Fibroblast of villous mesenchyme (primary cell): ENCODE measurements at regions not wholly inside any gene's neighbourhood (a gene's known extent, or its start where the extent isn't known, plus 50 kb on each side); places are given as distances from the start of the nearest gene placed in this dataset.

Experiments used
- DNase-seq: peaks from one replicate; pipeline ENCODE4 v3.0.0-alpha.2; 2010; ENCODE audit warnings: low read depth
- H3K4me3 ChIP-seq: 2 replicates; pipeline ENCODE4 v1.5.1; 2011; ENCODE audit warnings: low read depth, mild to moderate bottlenecking, low read length
- CTCF ChIP-seq: IDR thresholded peaks from 2 replicates; pipeline ENCODE4 v1.5.1; 2012; ENCODE audit warnings: low read depth, mild to moderate bottlenecking, low read length; ENCODE audit not compliant: insufficient read depth

DNA sequence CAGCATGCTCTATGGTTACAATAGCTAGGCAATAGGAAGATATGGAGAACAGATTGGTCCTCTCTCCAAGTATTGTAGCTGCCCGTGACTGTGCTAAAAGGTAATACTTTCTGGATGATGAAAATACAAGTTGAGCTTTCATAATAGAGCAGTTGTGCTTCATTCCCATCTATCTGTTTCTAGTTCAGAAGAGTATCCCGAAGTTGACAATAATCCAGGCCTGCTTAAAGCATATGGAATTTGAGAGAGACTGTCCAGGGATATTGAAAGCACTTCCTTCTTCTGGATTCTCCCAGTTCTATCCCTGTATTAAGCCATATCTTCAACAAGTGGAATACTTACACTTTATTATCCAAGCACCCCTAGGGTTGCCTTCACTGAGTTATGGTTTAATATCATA lies 350.4 kb downstream of the EFNA5 start:
- DNase-seq, result no peak
- no peak overlapping the region for H3K4me3 ChIP-seq
- TF ChIP-seq CTCF, result no peak

GRCh38 chr5:107319901-107320300 lies 350.8 kb downstream of the EFNA5 start:
- DNase-seq, result no peak
- TF ChIP-seq CTCF, result no peak
- H3K4me3 ChIP-seq, result no peak overlapping the region

DNA sequence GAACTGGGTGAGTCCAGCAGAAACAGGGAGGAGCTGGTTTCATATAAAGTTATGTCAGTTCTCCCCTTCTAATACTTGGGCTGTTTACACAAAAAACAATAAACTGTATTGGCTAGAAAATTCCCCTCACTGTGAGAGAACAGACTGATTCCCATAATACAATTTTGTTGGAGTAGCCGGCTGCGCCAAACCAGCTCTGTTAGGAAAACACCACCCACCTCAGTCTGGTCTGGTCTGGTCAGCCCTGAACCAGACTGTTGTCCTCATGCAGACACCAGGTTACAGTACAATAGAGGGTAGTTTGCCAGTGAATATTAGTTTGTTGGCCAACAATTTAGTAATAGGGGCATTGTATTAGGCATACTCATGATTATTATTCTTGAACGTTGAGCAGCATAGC lies 356.4 kb downstream of the EFNA5 start:
- no peak overlapping the region for H3K4me3 ChIP-seq
- no peak for DNase-seq
- no peak for TF ChIP-seq CTCF

DNA sequence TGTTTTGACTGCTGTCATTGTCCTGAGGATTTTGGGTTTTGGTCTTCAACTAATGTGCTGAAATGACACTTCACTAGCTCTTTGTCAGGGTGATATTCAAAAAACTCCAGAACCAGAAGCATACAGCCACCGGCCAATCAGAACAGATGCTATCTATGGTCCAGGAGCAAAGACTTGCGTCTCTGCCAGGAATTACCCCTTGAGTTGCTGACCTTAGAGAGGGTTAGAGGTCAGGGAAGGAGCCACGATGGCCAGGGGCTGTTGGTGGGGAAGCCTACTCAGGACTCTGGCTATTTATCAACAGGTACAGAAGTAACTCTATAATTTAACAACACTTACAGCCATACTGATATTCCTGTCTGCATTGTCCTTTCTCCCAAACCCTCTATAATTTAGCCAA lies 356.8 kb downstream of the EFNA5 start:
- no peak overlapping the region for H3K4me3 ChIP-seq
- no peak for TF ChIP-seq CTCF
- DNase-seq, result no peak

GRCh38 chr5:107313098-107313497 lies 357.6 kb downstream of the EFNA5 start:
- no peak for DNase-seq
- no peak for TF ChIP-seq CTCF
- H3K4me3 ChIP-seq, result no peak overlapping the region

GRCh38 chr5:107310181-107310580 lies 360.6 kb downstream of the EFNA5 start:
- DNase-seq, result no peak
- H3K4me3 ChIP-seq, result no peak overlapping the region
- no peak for TF ChIP-seq CTCF

DNA sequence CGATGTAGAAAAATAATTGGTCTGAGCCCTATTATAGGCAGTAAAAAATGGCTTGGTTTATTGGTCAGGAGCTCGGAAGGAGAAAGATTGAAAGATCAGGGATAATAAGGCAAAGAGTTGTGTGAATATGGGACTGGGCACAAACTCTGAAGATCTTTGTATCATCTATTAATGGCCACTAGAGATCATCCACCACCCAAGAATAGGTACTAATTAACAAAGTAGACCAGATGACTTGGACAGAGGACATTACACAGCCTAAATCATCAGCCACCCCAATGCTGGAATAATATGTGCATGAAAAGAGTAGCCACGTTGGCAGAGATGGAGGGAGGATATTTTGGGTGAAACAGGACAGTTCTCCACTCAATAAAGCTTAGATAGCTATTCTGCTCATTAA lies 364.1 kb downstream of the EFNA5 start:
- no peak for DNase-seq

More for the DNA sequence above, 364.1 kb downstream of the EFNA5 start:
- H3K4me3 ChIP-seq, result no peak overlapping the region
- no peak for TF ChIP-seq CTCF
